Vagina (tissue), 2 donors: ENCODE measurements at regions not wholly inside any gene's neighbourhood (a gene's known extent, or its start where the extent isn't known, plus 50 kb on each side); places are given as distances from the start of the nearest gene placed in this dataset.

ENCODE experiments used
- CTCF ChIP-seq, 3 experiments: fragments of 450-650 bp in 2 of 3; fragments of 200-600 bp in 1 of 3; sonication (generic) in 1 of 3; IDR thresholded peaks; one replicate each; pipeline ENCODE4 v1.5.1; 2017 to 2019; ENCODE audit warnings: antibody characterized with exemption in 3 of 3, mild to moderate bottlenecking in 2 of 3, moderate library complexity in 2 of 3
- POLR2A ChIP-seq, 2 donors: fragments of 450-650 bp; IDR thresholded peaks; one replicate each; pipeline ENCODE4 v1.6.1; 2017; ENCODE audit warnings: antibody characterized with exemption in 2 of 2, mild to moderate bottlenecking in 2 of 2, moderate library complexity in 2 of 2

GRCh38 chr2:60246583-60246982 is 306.9 kb downstream of the BCL11A start:
- TF ChIP-seq CTCF (IDR thresholded peaks at IDR 0.05) (no peak), POLR2A (IDR thresholded peaks at IDR 0.05) (no peak)
